GM20000 (cell line): ENCODE measurements at regions not wholly inside any gene's neighbourhood (a gene's known extent, or its start where the extent isn't known, plus 50 kb on each side); places are given as distances from the start of the nearest gene placed in this dataset.
"Not testable (repeated sequence)": the region's sequence is repeated elsewhere in the genome, so short reads cannot be mapped to it uniquely, and the experiment has no call there.

ENCODE experiments used
- DNase-seq: peaks from one replicate; pipeline ENCODE4 v3.0.0; 2012; ENCODE audit warnings: low spot score
- TF ChIP-seq, protein P1 (sequence below): IDR thresholded peaks from 2 replicates; pipeline ENCODE4 v1.5.1; 2012; ENCODE audit warnings: mild to moderate bottlenecking, control low read depth; ENCODE audit errors: extremely low read depth, missing control alignments

- TF ChIP-seq, protein P1, sequence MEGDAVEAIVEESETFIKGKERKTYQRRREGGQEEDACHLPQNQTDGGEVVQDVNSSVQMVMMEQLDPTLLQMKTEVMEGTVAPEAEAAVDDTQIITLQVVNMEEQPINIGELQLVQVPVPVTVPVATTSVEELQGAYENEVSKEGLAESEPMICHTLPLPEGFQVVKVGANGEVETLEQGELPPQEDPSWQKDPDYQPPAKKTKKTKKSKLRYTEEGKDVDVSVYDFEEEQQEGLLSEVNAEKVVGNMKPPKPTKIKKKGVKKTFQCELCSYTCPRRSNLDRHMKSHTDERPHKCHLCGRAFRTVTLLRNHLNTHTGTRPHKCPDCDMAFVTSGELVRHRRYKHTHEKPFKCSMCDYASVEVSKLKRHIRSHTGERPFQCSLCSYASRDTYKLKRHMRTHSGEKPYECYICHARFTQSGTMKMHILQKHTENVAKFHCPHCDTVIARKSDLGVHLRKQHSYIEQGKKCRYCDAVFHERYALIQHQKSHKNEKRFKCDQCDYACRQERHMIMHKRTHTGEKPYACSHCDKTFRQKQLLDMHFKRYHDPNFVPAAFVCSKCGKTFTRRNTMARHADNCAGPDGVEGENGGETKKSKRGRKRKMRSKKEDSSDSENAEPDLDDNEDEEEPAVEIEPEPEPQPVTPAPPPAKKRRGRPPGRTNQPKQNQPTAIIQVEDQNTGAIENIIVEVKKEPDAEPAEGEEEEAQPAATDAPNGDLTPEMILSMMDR = peak; percentile 57
- not testable (repeated sequence) for DNase-seq
Observed at GRCh38 chr3:75422101-75422945, 241.8 kb upstream of the FRG2C start.

DNA sequence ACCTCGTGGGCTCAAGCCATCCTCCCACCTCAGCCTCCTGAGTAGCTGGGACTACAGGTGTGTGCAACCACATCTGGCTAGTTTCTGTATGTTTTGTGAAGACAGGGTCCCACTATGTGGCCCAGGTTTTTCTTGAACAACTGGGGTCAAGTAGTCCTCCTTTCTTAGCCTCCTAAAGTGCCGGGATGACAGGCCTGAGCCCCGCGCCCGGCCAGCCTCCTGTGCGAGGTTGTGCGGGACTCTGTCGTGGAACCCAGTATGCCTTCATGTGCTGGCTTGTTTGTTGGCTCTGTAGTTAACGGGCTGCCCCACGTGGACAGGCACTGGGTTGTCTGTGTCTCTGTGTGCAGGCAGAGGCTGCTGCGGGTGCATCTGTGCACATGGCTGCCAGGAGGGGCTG lies 238.7 kb upstream of the FRG2C start:
- not testable (repeated sequence) for DNase-seq

GRCh38 chr3:75427486-75427885 lies 236.6 kb upstream of the FRG2C start:
- DNase-seq = not testable (repeated sequence)

GRCh38 chr3:75427906-75428305 lies 236.2 kb upstream of the FRG2C start:
- DNase-seq = not testable (repeated sequence)

GRCh38 chr3:75429561-75430220 lies 234.4 kb upstream of the FRG2C start:
- peak; percentile 40 for DNase-seq
- TF ChIP-seq, protein P1 = peak; percentile 54

- not testable (repeated sequence) for DNase-seq
Observed at GRCh38 chr3:75430406-75430805, 233.7 kb upstream of the FRG2C start.

GRCh38 chr3:75431120-75431519 lies 233.0 kb upstream of the FRG2C start:
- DNase-seq = not testable (repeated sequence)

GRCh38 chr3:75432466-75432865 lies 231.7 kb upstream of the FRG2C start:
- DNase-seq = not testable (repeated sequence)

GRCh38 chr3:75432885-75433284 lies 231.2 kb upstream of the FRG2C start:
- not testable (repeated sequence) for DNase-seq

DNA sequence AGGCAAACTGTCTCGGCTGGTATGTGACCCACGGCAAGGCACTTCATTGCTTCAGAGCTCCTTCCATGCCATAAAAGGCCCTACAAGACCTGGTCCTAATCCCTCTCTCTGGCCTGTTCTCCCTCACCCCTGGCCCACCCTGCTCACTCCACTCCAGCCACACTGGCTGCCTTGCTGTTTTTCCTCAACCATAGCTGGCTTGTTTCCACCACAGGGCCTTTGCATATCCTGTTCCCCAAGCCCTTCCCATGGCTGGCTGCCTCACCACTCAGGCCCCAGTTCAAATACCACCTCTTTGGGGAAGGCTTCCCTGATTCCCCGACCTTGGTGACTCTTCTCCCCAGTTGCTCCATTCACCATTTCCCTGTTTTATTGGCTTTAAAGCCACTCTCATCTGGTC lies 230.8 kb upstream of the FRG2C start:
- not testable (repeated sequence) for DNase-seq

DNA sequence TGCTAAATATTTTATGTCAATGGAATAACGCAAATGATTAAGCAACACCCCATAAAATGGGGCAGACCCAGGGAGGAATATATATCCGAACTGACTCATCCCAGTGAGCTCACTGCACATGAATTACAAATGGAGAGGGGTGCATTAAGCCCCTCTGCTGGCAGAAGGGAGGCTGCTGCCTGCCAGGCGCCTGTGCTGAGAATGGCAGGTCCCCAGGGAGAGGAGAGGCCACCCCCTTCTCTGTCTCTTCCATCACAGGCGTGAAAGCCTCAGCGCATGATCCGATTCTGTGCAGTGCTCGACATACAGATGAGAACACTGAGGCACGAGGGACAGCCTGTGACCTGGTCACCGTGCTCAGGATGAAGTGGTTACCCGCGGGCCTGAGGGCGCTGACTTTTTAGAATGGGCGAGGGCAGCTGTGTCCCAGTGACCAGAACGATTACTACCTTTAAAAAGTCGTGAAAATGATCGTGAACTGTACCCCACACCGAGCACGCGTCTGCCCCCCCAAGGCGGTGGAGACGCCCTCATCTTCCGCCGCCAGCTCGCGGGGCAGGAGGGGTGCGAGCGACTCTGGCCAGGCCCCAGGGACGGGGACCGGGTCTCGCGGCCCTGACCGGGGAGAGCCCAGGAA lies 229.7 kb upstream of the FRG2C start:
- DNase-seq = peak; percentile 7

DNA sequence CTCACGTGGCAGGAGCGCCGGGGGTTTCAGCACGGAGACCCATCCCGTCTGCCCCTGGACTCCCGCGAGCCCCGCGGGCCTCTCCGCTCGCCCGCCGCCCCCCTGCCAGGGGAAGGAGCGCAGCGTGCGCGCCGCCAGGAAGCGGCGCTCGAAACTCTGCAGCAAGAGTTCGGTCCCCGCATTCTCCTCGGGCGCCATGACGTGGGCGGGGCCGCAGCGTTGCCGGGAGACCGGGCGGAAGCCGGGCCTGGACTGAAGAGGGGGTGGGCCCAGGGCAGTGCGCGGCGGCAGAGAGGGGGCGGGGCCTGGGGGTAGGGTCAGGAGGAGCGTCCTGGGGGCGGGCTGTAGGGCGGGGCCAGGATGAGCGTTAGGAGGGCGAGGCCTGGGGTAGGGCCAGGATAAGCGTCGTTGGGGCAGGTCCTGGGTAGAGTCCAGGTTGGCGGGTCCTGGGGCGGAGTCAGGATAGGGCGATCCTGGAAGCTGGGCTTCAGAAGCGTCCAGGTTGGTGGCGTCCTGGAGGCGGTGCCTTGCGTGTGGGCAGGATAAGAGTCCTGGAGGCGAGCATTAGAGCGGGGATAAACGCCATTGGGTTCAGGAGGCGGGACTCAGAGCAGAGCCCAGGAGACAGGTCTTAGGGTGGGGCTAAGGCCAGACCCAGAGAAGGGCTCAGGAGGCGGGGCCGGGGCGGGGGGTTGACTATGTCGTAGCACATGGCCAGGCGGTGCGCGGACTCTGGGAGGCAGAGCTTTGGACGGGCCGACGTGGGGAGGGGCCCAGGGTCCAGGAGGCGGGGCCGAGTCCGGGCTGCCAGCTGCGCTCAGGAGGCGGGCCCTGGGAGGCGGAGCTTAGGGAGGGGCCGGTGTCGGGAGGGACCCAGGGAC lies 229.0 kb upstream of the FRG2C start:
- DNase-seq = peak; percentile 93

GRCh38 chr3:75435794-75436400 lies 228.2 kb upstream of the FRG2C start:
- DNase-seq = peak; percentile 63

- not testable (repeated sequence) for DNase-seq
Observed at GRCh38 chr3:75440986-75441385, 223.1 kb upstream of the FRG2C start.

- DNase-seq = not testable (repeated sequence)
Observed at GRCh38 chr3:75444634-75445033, 219.5 kb upstream of the FRG2C start.

GRCh38 chr3:75445234-75445633 lies 218.9 kb upstream of the FRG2C start:
- not testable (repeated sequence) for DNase-seq

- DNase-seq = not testable (repeated sequence)
Observed at GRCh38 chr3:75446948-75447347, 217.2 kb upstream of the FRG2C start.

- not testable (repeated sequence) for DNase-seq
Observed at GRCh38 chr3:75453328-75453727, 210.8 kb upstream of the FRG2C start.
